ENCODE measurements at regions not wholly inside any gene's neighbourhood (a gene's known extent, or its start where the extent isn't known, plus 50 kb on each side); places are given as distances from the start of the nearest gene placed in this dataset.
"Not testable (repeated sequence)": the region's sequence is repeated elsewhere in the genome, so short reads cannot be mapped to it uniquely, and the experiment has no call there.

DNA sequence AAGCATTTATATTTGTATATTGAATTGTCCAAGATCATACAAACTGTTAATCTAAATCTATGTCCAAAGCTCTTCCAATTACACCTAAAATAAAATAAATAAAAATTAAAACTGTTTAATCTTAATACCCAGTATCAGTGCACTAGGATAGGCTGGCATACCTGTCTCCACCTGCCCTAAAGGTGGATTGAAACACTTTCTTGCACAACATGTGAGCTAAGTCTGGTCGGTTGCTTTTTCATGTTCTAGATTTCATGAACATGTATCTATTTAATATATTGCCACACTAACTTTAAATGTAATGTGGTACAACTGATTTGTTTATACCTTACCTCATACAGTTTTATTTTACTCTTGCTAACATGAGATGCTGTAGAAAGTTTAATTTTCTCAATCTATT, 193.0 kb downstream of the VGLL3 start:
- no peak for DNase-seq (ENCODE audit: low read depth in 4 of 4, low spot score in 2 of 4)

GRCh38 chr3:86794361-86795065, 196.4 kb downstream of the VGLL3 start:
- no peak for DNase-seq (ENCODE audit: low read depth in 4 of 4, low spot score in 2 of 4)

GRCh38 chr3:86793786-86794185, 197.2 kb downstream of the VGLL3 start:
- DNase-seq (ENCODE audit: low read depth in 4 of 4, low spot score in 2 of 4), result no peak

DNA sequence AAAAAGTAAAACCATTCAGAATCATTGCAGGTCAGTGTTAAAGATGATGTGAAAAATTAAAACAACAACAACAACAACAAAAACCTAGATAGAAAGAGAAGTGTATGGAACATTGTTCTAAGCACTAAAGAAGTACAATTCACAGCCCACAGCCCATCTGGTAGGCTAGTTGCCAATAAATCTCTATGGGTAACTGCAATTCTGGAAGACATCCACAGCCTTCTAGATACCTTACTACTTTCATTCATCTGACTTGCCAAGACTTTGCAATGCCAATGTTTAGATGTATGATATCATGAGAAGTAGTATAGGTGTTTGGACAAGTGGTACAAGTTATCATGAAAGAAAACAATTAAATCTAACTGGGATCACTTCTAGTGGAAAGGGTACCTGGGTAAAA, 198.6 kb downstream of the VGLL3 start:
- DNase-seq (ENCODE audit: low read depth in 4 of 4, low spot score in 2 of 4), result no peak

GRCh38 chr3:86790884-86791549, 199.9 kb downstream of the VGLL3 start:
- DNase-seq (ENCODE audit: low read depth in 4 of 4, low spot score in 2 of 4), result no peak

DNA sequence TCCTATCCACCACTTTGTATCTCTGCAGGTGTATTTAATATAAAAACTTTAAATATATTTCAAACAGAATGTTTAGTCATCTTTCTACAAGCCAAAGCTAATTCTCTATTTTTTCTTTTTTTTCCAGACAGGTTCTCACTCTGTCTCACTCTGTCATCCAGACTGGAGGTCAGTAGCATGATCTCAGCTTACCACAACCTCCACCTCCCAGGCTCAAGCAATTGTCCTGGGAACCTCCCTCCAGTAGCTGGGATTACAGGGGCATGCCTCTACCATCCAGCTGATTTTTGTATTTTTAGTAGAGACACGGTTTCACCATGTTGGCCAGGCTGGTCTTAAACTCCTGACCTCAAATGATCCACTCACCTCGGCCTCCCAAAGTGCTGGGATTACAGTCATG, 202.6 kb downstream of the VGLL3 start:
- DNase-seq (ENCODE audit: low read depth in 4 of 4, low spot score in 2 of 4), result no peak

DNA sequence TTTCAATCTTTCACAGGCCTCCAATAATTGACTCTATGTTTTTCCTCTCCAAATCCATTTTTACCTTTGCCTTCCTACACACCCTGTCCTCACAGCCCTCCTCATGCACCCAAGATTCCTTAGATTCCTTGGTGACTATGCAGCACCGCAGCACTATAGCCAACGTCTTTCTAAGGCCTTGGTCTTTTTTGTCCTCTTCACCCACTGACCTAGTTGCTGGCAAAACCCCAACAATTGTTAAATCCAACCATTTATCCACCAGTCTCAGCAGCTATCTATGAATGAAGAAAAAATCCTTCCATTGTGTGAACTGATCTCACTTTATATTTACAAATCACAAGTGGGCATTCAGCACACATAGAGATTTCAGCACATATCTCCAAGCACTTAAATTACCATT, 203.9 kb downstream of the VGLL3 start:
- no peak for DNase-seq (ENCODE audit: low read depth in 4 of 4, low spot score in 2 of 4)

GRCh38 chr3:86785386-86785785, 205.6 kb downstream of the VGLL3 start:
- no peak for DNase-seq (ENCODE audit: low read depth in 4 of 4, low spot score in 2 of 4)

GRCh38 chr3:86782866-86783265, 208.1 kb downstream of the VGLL3 start:
- DNase-seq (ENCODE audit: low read depth in 4 of 4, low spot score in 2 of 4), result no peak

DNA sequence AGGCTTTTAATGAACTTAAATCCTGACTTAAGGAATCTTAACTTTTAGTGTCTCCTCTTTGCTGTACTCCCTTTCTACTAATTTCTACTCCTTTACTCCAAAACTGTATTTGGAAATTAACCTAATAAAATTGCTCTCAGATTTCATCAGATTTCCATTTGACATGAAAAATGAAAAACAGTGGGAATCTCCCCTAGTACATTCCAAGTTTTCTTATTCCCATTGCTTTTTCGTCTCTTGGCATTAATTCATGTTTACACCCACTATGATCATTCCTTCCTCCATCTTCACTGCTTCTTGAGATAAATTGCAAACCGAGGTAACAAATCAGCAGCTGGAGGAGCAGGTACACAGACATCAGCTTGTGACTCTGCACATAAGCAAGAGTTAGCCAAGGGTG, 208.7 kb downstream of the VGLL3 start:
- DNase-seq (ENCODE audit: low read depth in 4 of 4, low spot score in 2 of 4), result no peak

- peak in 2 of 4 donors; percentile 5 to 7 for DNase-seq (ENCODE audit: low read depth in 4 of 4, low spot score in 2 of 4)
Measured at GRCh38 chr3:86774082-86774691, 216.8 kb downstream of the VGLL3 start.

DNA sequence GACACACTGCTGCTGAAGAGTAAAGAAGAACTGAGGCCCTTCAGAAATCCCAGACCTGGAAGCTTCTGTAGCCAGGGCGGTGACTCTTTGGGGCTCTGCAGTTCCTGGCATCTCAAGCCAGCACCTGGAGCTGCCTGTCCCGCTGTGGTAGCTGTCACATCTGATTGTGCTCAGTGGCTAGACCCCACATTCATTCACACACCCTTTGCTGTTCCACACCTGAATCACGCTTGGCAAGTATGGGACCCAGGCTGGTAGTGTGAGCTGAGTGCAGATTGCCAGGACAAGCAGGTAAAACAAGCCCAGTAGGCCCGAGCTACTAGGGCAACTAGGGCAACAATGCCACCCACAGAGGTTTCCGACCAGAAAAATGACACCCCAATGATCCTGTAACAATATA, 218.2 kb downstream of the VGLL3 start:
- no peak for DNase-seq (ENCODE audit: low read depth in 4 of 4, low spot score in 2 of 4)

DNA sequence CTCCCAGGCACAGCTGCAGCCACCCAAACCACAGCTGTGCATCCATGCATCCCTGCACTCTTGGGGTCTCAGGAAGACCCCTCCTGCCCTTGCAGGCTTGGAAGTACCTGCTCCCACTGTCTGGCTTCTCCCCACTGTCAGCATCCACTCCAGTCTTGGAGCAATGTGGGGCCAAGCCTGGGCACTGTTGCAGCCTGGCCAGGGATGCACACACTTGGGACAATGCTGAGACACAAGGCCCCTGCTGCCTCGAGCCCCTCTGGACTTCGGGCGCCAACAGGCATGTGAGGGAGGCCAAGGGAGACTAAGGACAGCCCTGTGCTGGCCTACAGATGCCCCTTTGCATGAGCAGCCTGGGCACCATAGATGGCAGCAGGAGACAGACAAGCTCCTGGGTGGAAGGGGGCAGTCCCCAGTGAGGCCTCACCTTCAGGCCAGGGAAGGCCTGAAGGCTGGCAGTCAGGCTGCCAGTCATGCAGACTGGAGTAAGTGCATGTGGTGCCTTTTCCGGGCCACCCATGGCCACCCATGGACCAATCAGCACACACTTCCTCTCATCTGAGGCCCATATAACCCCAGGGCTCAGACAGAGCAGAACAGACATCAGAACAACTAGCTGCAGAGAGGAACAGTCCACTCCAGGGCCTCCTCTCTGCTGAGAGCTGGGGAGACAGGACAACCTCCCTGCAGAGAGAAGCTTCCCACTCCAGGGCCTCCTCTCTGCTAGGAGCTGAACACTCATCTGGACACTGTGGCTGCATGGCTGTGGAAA, 219.0 kb downstream of the VGLL3 start:
- DNase-seq (ENCODE audit: low read depth in 4 of 4, low spot score in 2 of 4), result no peak

DNA sequence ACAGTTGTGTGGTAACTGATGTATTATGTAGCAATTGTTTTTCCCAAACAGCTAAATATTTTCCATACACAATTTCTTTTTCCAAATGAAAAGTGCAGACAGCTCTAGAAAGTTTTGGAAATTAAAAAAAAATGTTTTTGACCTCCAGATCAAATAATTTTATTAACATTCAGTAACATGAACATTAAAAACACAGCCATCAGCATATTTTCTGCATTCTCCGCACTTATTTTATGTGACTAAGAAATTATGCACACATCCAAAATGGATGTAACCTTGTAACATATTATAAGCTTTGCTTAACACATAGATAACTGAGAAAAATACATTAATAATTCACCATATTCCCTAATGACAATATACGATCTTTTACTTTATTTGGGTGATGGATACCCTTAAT, 224.6 kb downstream of the VGLL3 start:
- DNase-seq (ENCODE audit: low read depth in 4 of 4, low spot score in 2 of 4), result no peak

DNA sequence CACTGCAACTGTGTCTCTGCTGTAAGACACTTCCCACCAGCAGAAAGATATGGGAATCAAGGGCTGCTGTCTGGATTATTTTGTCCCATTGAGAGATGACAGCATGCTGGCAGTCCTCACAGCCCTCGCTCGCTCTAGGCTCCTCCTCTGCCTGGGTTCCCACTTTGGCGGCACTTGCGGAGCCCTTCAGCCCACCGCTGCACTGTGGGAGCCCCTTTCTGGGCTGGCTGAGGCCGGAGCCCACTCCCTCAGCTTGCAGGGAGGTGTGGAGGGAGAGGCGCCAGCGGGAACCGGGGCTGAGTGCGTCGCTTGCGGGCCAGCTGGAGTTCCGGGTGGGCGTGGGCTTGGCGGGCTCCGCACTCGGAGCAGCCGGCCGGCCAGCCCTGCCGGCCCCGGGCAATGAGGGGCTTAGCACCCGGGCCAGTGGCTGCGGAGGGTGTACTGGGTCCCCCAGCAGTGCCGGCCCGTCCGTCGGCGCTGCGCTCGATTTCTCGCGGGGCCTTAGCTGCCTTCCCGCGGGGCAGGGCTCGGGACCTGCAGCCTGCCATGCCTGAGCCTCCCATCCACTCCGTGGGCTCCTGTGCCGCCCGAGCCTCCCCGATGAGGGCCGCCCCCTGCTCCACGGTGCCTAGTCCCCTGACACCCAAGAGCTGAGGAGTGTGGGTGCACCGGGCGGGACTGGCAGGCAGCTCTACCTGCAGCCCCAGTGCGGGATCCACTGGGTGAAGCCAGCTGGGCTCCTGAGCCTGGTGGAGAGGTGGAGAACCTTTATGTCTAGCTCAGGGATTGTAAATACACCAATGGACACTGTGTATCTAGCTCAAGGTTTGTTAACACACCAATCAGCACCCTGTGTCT, 233.4 kb downstream of the VGLL3 start:
- not testable (repeated sequence) for DNase-seq (ENCODE audit: low read depth in 4 of 4, low spot score in 2 of 4)

- DNase-seq (ENCODE audit: low read depth in 4 of 4, low spot score in 2 of 4), result no peak
Measured at GRCh38 chr3:86748015-86748414, 242.9 kb downstream of the VGLL3 start.

- no peak for DNase-seq (ENCODE audit: low read depth in 4 of 4, low spot score in 2 of 4)
Measured at GRCh38 chr3:86744051-86744450, 246.9 kb downstream of the VGLL3 start.

DNA sequence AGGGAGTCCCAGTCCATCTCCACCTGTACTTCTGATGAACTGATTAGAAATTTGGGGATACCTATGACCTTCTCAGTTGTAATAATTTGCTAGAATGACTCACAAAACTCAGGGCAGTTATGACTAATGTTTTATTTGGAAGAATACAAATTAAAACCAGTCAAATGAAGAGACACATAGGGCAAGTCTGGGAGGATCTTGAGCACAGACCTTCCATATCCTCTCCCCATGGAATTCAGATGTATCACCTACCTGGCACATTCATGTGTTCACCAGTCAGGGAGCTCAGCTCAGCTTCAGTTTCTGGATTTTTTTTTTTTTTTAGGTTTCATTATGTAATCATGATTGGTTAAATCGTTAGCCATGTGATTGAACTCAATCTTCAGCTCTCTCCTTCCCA, 247.7 kb downstream of the VGLL3 start:
- DNase-seq (ENCODE audit: low read depth in 4 of 4, low spot score in 2 of 4), result no peak

DNA sequence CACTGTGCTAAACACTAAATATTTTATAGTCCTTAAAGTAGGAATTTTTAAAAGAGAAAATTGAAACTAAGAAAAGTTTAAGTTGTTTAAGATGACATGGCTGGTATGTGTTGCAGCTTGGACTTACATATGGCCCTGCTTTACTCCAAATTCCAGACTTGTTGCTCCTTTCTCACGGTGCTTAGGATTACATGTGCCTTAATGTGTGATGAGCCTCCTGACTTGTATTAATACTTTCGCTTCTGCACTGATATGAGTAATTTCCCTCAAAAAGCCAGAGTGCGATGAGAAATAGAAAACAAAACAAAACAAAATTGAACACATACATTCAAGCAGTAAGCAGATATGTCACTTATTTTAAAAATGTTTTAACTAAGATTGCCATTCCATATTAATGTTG, 250.2 kb downstream of the VGLL3 start:
- no peak for DNase-seq (ENCODE audit: low read depth in 4 of 4, low spot score in 2 of 4)

GRCh38 chr3:86739244-86739643, 251.7 kb downstream of the VGLL3 start:
- no peak for DNase-seq (ENCODE audit: low read depth in 4 of 4, low spot score in 2 of 4)

All from left renal cortex interstitium (tissue), 4 donors.